Peyer's patch (tissue), 4 donors: ENCODE measurements at regions not wholly inside any gene's neighbourhood (a gene's known extent, or its start where the extent isn't known, plus 50 kb on each side); places are given as distances from the start of the nearest gene placed in this dataset.

Experiments
- CTCF ChIP-seq, 6 experiments: fragments of 450-650 bp in 4 of 6; fragments of 200-600 bp in 2 of 6; sonication (generic) in 1 of 6; IDR thresholded peaks; one replicate each; pipeline ENCODE4 v1.5.1; 2017 to 2019; ENCODE audit warnings: antibody characterized with exemption in 6 of 6, mild to moderate bottlenecking in 3 of 6, moderate library complexity in 1 of 6
- POLR2A ChIP-seq, 2 donors: fragments of 450-650 bp; IDR thresholded peaks; one replicate each; pipeline ENCODE4 v1.5.1; 2017; ENCODE audit warnings: antibody characterized with exemption in 2 of 2, mild to moderate bottlenecking in 2 of 2, moderate library complexity in 2 of 2

- no peak for TF ChIP-seq CTCF (IDR thresholded peaks at IDR 0.05)
- no peak for TF ChIP-seq POLR2A (IDR thresholded peaks at IDR 0.05)
Measured at GRCh38 chr14:26380637-26381036, 217.2 kb downstream of the NOVA1 start.
